IPS-11a (cell line): ENCODE measurements at regions not wholly inside any gene's neighbourhood (a gene's known extent, or its start where the extent isn't known, plus 50 kb on each side); places are given as distances from the start of the nearest gene placed in this dataset.
"Not testable (repeated sequence)": the region's sequence is repeated elsewhere in the genome, so short reads cannot be mapped to it uniquely, and the experiment has no call there.

Experiments
- H3K4me3 ChIP-seq: one replicate; pipeline ENCODE4 v1.5.1; 2013; ENCODE audit warnings: low read depth, low read length, control low read depth

GRCh38 chr10:20616918-20617810, 279.9 kb downstream of the NEBL start:
- no peak overlapping the region for H3K4me3 ChIP-seq

GRCh38 chr10:20616056-20616671, 280.9 kb downstream of the NEBL start:
- no peak overlapping the region for H3K4me3 ChIP-seq

GRCh38 chr10:20615395-20615794, 281.7 kb downstream of the NEBL start:
- no peak overlapping the region for H3K4me3 ChIP-seq

GRCh38 chr10:20614911-20615310, 282.2 kb downstream of the NEBL start:
- no peak overlapping the region for H3K4me3 ChIP-seq

- H3K4me3 ChIP-seq, result no peak overlapping the region
These were observed 288.6 kb downstream of the NEBL start for GRCh38 chr10:20608503-20608902.

GRCh38 chr10:20606985-20607384, 290.1 kb downstream of the NEBL start:
- no peak overlapping the region for H3K4me3 ChIP-seq

- H3K4me3 ChIP-seq, result no peak overlapping the region
These were observed 295.1 kb downstream of the NEBL start for GRCh38 chr10:20601941-20602461.

GRCh38 chr10:20598590-20598989, 298.5 kb downstream of the NEBL start:
- no peak overlapping the region for H3K4me3 ChIP-seq

GRCh38 chr10:20596911-20597310, 300.2 kb downstream of the NEBL start:
- no peak overlapping the region for H3K4me3 ChIP-seq

- H3K4me3 ChIP-seq, result no peak overlapping the region
These were observed 300.9 kb downstream of the NEBL start for GRCh38 chr10:20596065-20596755.

- H3K4me3 ChIP-seq, result no peak overlapping the region
These were observed 303.5 kb downstream of the NEBL start for GRCh38 chr10:20593649-20594048.

GRCh38 chr10:20582041-20582440, 315.1 kb downstream of the NEBL start:
- H3K4me3 ChIP-seq, result no peak overlapping the region

- H3K4me3 ChIP-seq, result no peak overlapping the region
These were observed 323.2 kb downstream of the NEBL start for GRCh38 chr10:20573924-20574323.

- H3K4me3 ChIP-seq, result not testable (repeated sequence)
These were observed 341.1 kb downstream of the NEBL start for GRCh38 chr10:20555990-20556389.

GRCh38 chr10:20552382-20552781, 344.7 kb downstream of the NEBL start:
- no peak overlapping the region for H3K4me3 ChIP-seq

- H3K4me3 ChIP-seq, result no peak overlapping the region
These were observed 345.4 kb downstream of the NEBL start for GRCh38 chr10:20551761-20552160.

GRCh38 chr10:20535897-20536881, 360.9 kb downstream of the NEBL start:
- no peak overlapping the region for H3K4me3 ChIP-seq

- H3K4me3 ChIP-seq, result not testable (repeated sequence)
These were observed 365.7 kb downstream of the NEBL start for GRCh38 chr10:20531241-20531883.

GRCh38 chr10:20521186-20521585, 375.9 kb downstream of the NEBL start:
- no peak overlapping the region for H3K4me3 ChIP-seq

- H3K4me3 ChIP-seq, result no peak overlapping the region
These were observed 381.5 kb downstream of the NEBL start for GRCh38 chr10:20515654-20516053.
